GM19328 (cell line): ENCODE measurements at regions not wholly inside any gene's neighbourhood (a gene's known extent, or its start where the extent isn't known, plus 50 kb on each side); places are given as distances from the start of the nearest gene placed in this dataset.

Experiments
- ATAC-seq: cut with Tn5 transposase; IDR thresholded peaks from one replicate; pipeline ENCODE4 v1.9.1; 2021; ENCODE audit warnings: mild to moderate bottlenecking, moderate library complexity; ENCODE audit not compliant: unreplicated experiment

DNA sequence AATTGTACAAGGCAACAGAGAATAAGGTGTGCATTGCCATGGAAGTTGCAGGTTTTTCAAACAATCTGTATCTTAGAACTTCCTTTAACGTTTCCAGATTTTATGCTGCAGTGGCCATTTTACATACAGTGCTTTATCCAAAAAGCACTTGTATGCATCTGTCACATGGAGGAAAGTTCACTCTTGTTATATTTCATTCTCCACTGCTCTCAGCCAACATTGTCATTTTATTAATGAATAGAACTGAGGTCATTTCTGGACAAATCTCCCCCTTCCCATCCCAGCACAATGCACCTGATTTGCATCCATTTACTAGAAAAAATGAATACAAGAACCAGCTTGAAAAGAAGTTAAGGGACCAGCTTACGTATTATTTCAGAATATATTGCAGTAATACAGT lies 342.0 kb downstream of the USP25 start:
- no peak for ATAC-seq

DNA sequence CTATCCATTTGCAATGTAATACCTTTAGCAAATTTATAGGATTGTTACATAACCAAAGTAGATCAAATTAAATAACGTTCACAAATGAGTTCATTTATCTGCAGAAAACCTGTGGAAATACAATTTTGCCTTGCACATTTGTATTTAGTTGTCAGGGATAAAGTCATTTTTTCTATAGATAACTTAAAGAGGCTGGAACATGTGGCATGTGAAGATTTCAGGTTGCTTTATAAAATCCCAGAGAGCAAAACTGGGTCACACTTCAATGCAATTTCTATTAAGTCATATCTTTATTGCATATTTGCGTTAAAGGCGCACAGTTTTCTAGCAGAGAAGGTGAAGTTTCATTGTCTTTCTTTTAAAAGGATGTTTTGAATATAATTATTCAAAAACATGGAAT lies 342.4 kb downstream of the USP25 start:
- ATAC-seq: no peak

DNA sequence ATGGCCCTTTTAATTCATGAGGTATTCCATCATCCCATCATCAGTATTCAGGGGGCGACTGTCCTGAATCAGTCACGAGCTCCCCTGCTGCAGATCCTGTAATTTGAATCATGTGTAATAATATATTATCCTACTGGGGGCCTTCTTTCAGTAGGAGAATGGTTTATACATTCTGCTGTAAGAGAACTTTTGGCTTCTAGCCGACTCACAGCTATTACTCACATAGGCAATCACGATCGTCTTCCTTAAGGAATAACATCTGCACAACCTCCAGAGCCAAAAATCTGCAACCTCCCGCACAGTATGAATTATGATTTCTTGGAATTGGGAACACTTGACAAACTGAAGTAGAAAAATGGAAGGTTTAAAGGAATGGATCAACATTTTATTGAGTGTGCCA lies 343.0 kb downstream of the USP25 start:
- ATAC-seq: no peak

DNA sequence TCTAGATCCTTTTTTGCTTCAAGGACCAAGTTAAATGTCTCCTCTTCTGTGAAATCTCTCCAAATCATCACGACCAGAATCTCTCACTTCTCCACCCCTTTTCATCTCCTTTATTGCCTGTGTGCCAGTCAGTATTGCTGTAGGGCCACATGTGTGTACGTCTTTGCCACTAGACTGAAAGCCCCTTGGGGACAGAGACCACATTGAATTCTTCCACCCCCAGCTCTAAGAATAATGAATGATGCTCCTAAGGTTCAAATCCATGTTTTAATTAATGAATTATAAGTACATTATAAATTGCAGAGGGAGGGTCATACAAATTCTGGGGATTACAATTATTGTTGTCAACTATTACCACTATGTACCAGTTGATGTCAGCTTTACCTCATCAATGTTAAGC lies 343.8 kb downstream of the USP25 start:
- ATAC-seq: no peak

DNA sequence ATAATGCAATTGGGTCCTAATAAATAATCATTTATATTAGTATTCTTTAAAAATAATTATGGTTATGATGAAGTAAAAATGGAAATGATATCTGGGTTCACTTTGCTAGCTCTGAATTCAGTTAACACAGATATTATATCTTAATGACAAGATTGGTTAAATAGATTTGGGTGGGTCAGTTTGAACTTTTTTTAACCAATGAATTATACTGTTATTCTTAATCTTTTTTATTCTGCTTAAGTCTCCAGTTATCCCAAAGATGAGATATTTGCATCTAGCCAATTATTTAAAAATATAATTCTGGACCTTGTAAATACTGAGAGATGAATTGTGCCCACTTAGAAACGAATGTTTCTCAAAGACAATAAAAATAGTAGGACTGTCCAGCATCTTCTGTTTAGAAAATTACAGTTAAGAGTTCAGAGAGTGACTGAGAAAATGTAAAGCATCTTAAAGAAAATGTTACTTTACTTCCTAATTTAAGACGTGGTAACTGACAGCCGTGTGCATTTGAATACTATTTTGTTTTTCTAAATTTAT lies 345.2 kb downstream of the USP25 start:
- no peak for ATAC-seq

DNA sequence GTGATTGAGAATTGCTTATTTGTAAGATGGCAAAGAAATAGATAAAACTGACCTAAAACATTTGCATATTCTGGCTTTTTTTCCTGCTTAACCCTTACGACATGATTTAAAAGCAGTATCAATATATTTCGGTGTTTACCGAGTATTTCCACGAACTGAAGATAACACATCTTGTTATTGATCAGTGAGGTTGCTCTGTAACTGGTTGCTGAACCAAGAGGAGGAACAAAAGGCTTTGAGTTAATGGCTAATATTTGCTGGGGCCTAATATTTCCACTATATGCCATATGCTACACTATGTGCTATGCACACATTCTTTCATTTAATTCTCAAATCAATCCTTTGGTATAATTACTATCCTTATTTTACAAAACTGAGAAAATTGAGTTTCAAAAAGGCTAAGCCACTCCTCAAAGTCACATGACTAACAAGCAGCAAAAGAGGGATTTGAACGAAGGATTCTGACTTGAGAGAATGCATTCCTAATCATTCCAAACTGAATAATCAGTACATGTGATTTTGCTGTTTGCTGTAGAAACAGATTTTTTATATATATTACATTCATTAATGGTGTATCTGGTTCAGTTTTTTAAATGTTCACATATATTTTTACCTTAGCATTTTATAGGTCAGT lies 346.0 kb downstream of the USP25 start:
- ATAC-seq: no peak

DNA sequence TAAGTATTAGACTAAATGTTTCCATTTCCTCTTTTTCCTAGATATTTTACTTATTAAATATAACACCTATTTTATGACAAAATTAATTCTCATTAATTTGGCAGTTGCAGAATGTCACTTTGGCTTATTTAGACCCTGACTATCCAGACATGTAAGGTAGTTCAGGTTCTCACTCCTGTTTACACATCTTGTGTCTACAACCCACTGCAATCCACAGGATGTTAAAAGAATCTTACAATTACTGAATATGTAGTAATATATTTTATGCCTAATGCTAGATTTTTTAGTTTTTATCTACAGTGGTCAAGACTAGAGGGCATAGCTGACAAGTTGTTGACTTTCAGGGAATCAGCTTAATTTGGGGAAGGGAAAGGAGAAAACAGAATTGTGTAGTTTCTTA lies 346.7 kb downstream of the USP25 start:
- no peak for ATAC-seq

DNA sequence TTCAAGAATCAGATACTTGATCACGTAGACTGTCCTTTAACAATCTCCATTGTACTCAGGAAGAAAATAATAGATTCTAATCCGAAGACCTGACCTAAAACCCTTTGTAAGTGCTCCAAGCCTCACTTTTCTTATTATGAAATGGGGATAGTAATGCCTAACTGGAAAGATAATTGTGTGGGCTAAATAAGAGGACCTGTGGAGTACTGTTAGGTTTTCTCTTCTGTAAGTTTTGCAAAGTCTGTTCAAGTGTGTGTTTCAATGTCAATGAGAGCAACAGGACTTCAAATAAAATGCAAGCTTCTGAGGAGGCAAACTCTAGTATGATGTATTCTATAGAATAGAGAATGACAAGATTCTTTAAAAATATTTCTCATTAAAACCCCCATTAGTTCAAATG lies 348.6 kb downstream of the USP25 start:
- ATAC-seq: no peak

DNA sequence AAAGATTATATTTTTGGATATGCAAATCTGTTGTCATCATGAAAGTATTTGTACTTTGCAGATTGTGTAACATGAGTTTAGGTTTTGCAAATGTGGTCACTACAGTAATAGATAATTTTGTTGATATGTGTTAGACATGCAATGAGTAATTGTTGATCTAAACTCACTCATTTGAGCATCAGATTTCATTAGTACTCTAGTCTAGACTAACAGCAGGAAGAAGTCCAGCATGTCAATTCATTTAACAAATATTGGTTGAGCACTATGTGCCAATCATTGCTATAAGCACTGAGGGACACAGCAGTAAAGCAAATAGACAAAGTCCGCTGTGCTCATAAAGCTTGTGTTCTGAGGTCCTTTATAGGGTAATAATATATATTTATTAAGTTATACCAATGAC lies 350.0 kb downstream of the USP25 start:
- no peak for ATAC-seq

DNA sequence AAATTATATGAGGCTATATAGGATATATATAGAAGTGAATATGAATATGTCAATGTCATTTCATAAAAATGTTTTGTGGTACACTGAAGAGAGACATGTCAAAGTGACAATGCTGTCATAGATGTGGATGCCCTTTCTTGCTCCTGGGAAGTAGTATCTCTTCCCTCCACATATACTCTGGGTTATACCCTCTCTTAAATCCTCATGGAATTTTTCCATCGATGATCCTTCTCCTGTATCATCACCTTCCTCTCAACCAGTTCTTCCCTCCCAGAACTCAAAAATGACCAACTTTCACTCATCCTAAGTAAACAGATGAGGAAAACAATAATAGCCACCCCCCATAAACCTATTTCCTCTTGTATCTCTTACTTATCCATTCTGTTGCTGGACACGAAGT lies 351.5 kb downstream of the USP25 start:
- ATAC-seq: no peak

DNA sequence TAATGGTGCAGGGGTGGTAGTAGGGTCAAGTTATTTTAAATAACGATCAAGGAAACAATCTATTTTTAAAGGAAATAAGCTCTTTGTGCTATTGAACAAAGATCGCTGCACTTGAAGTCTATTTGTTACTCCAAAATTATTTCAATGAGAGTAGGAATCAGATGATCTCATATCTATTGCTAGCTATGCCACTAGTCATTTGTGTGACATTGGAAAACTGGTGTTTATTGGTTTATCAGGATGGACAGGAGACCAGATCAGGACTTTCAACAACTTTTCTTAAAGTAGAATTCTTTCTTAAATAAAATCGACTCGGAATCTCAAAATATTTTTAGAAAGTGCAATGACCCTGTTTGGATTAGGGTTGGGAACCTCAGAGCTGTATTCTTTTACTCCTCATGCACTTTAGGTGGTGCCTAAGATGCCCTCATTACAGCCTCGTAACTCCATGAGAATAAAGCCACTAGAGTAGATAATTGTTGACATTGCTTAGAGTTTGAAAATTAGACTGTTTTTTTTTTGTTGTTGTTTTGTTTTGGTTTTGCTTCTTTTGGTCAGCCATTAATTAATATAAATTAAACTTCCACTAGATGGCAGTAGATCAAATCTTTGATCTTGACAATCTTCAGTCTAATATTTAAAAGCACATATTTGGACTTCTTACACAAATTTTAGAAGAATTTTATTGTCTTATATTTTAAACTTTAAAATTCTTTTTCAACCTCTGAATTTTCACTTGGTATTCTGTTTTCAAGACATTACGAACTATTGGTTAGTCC lies 352.4 kb downstream of the USP25 start:
- no peak for ATAC-seq

DNA sequence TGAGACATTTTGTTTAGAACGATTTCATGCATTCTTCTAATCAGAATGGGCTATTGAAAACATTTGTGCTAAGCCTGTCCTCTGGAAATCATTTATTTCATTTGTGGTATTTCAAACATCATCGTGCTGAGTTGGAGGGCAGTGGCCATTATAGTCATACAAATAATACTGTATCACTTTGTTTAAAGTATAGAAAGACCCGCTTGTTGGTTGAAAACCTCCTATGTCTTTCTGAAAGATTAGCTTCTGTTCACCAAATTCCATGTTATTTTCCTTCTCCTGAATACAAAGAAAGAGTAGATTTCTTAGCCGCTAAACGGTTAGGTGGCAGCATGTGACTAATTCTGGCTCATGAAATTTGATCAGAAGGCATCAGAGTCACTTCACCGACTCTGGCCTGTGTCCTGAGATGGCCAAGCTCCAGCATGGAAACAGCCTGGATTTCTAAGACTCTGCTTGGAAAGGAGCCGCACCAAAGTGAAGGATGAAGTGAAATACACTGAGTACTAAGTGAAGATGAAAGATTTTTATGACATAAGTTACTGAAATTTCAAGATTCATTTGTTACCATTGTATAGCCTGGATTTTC lies 355.1 kb downstream of the USP25 start:
- ATAC-seq: no peak

DNA sequence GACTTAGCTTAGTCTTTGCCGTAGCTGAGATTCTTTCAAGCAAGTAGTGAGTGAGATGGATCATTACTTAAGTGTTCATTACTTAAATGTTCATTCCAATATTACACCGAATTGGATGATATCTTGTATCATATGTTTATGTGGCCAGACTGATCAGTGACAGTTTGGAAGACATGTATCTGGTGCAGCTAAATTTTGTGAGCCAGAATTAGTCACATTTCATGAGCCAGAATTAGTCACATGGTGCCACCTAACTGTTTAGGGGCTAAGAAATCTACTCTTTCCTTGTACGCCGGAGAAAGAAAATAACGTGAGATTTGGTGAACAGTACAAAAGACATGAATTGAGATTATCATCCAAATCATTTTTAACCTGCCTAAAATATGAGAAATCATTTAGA lies 355.6 kb downstream of the USP25 start:
- ATAC-seq: no peak

DNA sequence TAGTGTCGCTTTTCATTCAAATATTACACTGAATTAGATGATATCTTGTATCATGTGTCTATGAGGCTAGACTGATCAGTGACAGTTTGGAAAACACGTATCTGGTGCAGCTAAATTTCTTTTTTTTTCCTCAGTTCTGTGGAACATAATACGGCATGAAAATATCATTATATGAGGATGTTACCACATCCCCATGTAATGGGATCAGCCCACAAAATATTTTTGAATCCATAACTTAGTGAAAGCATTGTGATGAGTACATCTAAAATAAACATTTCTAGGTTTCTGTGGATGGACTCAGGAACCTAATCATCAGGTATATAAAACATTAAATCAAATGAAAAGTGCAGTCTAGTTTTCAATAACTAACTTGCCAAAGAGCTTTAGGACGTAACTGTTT lies 356.3 kb downstream of the USP25 start:
- ATAC-seq: no peak

DNA sequence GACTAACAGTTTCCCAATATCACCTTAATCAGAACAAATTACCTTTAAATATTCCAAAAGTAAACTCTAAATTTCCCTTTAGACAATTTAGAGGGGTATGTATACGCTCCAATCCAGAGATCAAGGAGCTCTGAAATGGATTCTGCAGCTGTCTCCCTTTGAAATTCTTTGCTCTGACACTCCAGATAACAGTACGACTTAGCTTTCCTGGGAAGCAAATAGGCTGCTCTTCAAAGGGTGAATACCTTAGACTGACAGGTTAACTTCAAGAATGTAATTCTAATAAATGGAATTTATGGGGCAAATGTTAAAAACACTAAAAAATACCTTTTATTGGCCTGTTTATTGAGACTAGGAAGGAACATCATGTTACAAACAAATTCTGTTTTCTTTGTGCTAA lies 357.2 kb downstream of the USP25 start:
- no peak for ATAC-seq

DNA sequence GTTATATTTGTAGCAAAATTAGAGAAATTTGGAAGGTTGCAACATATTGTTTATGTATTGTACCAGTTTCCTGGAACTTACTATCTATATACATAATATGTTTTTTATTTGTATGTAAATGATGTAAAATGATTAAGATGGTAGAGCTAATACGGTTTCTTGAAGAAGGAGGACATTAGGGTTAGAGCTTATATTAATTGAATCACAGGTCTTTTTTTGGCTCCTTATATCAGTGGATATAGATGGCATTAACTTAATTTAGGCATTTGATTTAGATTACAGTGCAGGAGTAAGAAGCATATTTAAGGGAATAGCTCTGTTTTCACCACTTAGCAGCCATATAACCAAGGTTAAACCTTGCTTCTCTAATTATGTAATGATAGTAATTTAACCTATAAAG lies 357.7 kb downstream of the USP25 start:
- no peak for ATAC-seq

DNA sequence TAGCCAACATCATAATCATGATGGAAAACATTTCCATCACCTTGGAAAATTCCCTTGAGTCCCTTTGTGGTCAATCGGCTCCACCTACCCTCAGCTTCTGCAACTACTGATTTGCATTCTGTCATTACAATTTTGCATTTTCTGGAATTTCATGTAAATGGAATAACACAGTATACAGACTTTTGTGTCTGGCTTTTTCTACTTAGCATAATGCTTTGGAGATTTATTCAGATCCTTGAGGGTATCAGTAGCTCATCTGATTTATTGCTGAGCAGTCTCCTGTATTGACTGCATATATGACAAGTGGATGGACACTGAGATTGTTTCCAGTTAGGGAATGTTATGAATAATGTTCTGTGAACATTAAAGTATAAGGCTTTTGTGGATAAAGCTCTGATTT lies 358.3 kb downstream of the USP25 start:
- no peak for ATAC-seq

DNA sequence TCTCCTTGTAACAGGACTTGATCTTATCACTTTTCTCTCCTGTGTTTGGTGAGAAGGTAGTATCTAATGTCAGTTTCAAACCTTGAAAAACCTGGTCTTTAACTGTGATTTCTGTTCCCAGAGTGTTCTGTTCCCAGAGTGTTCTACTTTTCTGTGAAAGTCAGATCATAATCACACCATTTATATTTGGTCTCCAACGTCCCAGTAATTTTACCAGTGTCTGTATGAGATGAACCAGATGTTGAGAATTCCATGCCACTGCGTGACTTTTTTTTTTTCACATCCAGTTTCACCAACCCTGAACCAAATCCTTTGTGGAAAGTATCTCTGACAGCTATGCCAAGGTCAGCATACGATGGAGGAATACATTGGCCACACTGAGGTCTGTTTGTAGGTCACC lies 365.2 kb downstream of the USP25 start:
- no peak for ATAC-seq

DNA sequence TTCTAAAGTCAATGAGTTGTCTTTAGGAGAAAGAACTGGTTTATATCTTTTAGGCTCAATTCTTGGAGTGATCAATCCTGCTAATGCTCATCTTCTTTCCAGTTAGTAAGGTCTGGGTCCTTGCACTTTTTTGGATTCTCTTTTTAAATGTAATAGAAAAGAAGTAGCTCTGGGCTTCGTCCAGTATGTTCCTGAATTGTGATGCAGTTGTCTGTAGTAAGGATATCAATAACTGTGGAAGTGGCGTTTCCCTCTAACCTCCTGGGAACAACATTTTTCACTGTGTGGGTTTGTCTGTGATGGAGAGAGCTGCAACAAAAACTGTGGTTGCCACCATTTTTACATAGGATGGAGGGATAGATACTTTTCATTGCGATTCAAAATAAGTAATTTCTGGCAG lies 367.2 kb downstream of the USP25 start:
- ATAC-seq: no peak

DNA sequence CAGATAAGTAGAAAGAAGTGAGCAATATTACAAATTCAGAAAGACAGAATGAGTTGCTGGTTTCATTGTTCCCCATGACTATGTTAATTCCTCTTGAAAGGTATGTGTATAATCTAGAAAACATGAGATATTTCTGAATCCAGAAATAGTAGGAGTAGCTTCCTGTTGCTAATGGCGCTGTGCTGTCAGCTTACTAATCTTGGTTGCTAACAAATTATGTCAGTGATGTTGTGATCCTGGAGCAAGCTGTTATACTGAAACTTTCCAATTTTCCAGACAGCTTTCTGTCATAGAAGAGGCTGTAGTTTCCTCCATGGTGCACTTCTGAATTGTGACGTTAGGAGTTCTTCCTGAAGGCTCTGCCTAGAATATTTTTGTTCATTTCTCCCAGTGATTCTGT lies 372.3 kb downstream of the USP25 start:
- ATAC-seq: no peak

DNA sequence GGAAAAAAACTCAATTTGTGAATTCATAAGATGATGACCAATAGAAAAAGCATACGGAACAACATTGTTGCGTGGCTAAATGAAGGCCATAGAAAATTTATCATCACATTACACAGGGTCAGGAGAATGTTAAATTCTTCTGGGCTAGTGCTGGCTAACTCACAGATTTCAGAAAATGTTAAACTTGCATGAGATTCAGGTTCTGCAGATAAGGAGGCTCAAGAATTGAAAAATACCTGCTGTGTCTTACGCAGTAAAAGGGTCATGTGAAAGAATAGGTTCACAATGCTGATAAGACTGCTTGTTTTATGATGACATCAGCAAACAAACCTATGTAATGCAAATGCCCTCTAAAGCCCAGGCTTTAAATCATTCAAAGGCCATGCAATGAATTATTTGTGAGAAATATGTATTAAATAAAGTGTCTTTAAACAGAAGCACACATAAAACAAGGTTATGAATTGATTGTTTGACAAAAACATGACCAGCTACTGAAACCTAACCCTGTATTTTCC lies 378.8 kb downstream of the USP25 start:
- ATAC-seq: no peak
